ENCODE measurements at regions not wholly inside any gene's neighbourhood (a gene's known extent, or its start where the extent isn't known, plus 50 kb on each side); places are given as distances from the start of the nearest gene placed in this dataset.

- no peak overlapping the region for H3K4me3 ChIP-seq (ENCODE audit: low read depth, low read length)
- no peak for DNase-seq (ENCODE audit: low read depth)
- no peak for TF ChIP-seq CTCF (IDR thresholded peaks at IDR 0.05; ENCODE audit: low read depth, low read length, missing control alignments)
These were observed 315.6 kb upstream of the PTPRD start for GRCh38 chr9:10928372-10928771.

GRCh38 chr9:10930081-10930480 is 317.3 kb upstream of the PTPRD start:
- no peak overlapping the region for H3K4me3 ChIP-seq (ENCODE audit: low read depth, low read length)
- DNase-seq (ENCODE audit: low read depth), result no peak
- TF ChIP-seq CTCF (IDR thresholded peaks at IDR 0.05; ENCODE audit: low read depth, low read length, missing control alignments), result no peak

- no peak for DNase-seq (ENCODE audit: low read depth)
- no peak for TF ChIP-seq CTCF (IDR thresholded peaks at IDR 0.05; ENCODE audit: low read depth, low read length, missing control alignments)
- H3K4me3 ChIP-seq (ENCODE audit: low read depth, low read length), result no peak overlapping the region
These were observed 334.0 kb upstream of the PTPRD start for GRCh38 chr9:10946676-10947410.

- H3K4me3 ChIP-seq (ENCODE audit: low read depth, low read length), result no peak overlapping the region
- no peak for DNase-seq (ENCODE audit: low read depth)
- TF ChIP-seq CTCF (IDR thresholded peaks at IDR 0.05; ENCODE audit: low read depth, low read length, missing control alignments), result no peak
These were observed 345.1 kb upstream of the PTPRD start for GRCh38 chr9:10957878-10958277.

- no peak overlapping the region for H3K4me3 ChIP-seq (ENCODE audit: low read depth, low read length)
- DNase-seq (ENCODE audit: low read depth), result no peak
- TF ChIP-seq CTCF (IDR thresholded peaks at IDR 0.05; ENCODE audit: low read depth, low read length, missing control alignments), result no peak
These were observed 349.1 kb upstream of the PTPRD start for GRCh38 chr9:10961883-10962282.

GRCh38 chr9:10983251-10983650 is 370.4 kb upstream of the PTPRD start:
- no peak for TF ChIP-seq CTCF (IDR thresholded peaks at IDR 0.05; ENCODE audit: low read depth, low read length, missing control alignments)
- DNase-seq (ENCODE audit: low read depth), result no peak
- H3K4me3 ChIP-seq (ENCODE audit: low read depth, low read length), result no peak overlapping the region

GRCh38 chr9:10999646-11000045 is 386.8 kb upstream of the PTPRD start:
- TF ChIP-seq CTCF (IDR thresholded peaks at IDR 0.05; ENCODE audit: low read depth, low read length, missing control alignments), result no peak
- DNase-seq (ENCODE audit: low read depth), result no peak
- H3K4me3 ChIP-seq (ENCODE audit: low read depth, low read length), result no peak overlapping the region
